ENCODE measurements at regions not wholly inside any gene's neighbourhood (a gene's known extent, or its start where the extent isn't known, plus 50 kb on each side); places are given as distances from the start of the nearest gene placed in this dataset.
"Not testable (repeated sequence)": the region's sequence is repeated elsewhere in the genome, so short reads cannot be mapped to it uniquely, and the experiment has no call there.

DNA sequence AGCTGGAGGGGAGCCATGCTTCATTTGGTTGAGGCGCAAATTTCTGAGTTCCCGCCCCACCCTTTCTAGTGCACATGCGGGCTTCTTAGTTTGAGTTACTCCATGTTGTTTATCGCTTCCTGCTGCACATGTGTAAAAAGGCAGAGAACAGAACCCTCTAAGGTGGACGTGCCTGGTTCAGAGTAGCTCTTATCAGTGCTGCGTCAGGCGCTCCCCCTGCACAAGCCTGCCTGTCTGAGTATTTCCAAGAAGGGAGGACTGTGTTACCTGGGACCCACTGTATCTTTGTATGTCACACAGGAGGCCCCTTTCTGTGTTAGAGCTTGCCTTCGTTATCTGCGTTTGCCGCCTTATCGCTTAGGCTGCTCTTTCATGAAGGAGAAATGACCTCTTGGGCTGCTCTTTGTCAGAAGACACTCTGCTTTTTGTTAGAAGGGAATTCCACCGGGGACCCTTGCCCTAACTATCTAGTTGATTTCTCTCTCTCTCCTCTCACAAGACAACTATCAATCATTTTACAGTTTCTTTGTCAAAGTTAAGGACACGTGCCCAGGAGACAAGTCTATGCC, 532.1 kb downstream of the TGIF2LX start:
- not testable (repeated sequence) for TF ChIP-seq POLR2A (IDR thresholded peaks at IDR 0.05; ENCODE audit: low read length); GATA1 (IDR thresholded peaks at IDR 0.05; ENCODE audit: low read depth, low read length)

All from erythroblast (primary cell).